HUES48 (cell line): ENCODE measurements at regions not wholly inside any gene's neighbourhood (a gene's known extent, or its start where the extent isn't known, plus 50 kb on each side); places are given as distances from the start of the nearest gene placed in this dataset.
A peak's percentile ranks its signal among the peaks of the same experiment; 100 is the strongest.
"Not testable (repeated sequence)": the region's sequence is repeated elsewhere in the genome, so short reads cannot be mapped to it uniquely, and the experiment has no call there.

Experiments used
- H3K27ac ChIP-seq: one replicate; pipeline ENCODE4 v1.7.0; 2013; ENCODE audit warnings: low read depth, low read length, inconsistent platforms
- H3K27me3 ChIP-seq: 2 replicates; pipeline ENCODE4 v1.6.1; 2013; ENCODE audit warnings: mild to moderate bottlenecking, low read length; ENCODE audit not compliant: control insufficient read depth, insufficient read depth
- H3K36me3 ChIP-seq: 2 replicates; pipeline ENCODE4 v1.6.1; 2013; ENCODE audit warnings: low read length; ENCODE audit not compliant: control insufficient read depth, insufficient read depth
- H3K4me1 ChIP-seq: 2 replicates; pipeline ENCODE4 v1.6.1; 2013; ENCODE audit warnings: mild to moderate bottlenecking, low read length; ENCODE audit not compliant: control insufficient read depth, insufficient read depth
- H3K4me3 ChIP-seq: 2 replicates; pipeline ENCODE4 v1.5.1; 2013; ENCODE audit warnings: mild to moderate bottlenecking, low read depth, low read length
- H3K9ac ChIP-seq: 2 replicates; pipeline ENCODE4 v1.6.1; 2013; ENCODE audit warnings: mild to moderate bottlenecking, low read depth, low read length, moderate library complexity
- H3K9me3 ChIP-seq: 2 replicates; pipeline ENCODE4 v1.6.1; 2013; ENCODE audit warnings: low read length; ENCODE audit not compliant: control insufficient read depth, insufficient read depth

GRCh38 chr7:23938215-23938614, 228.2 kb downstream of the STK31 start:
- no peaks in the 10 kb centered on the region for H3K4me1 ChIP-seq
- H3K27me3 ChIP-seq: no peaks in the 10 kb centered on the region
- H3K4me3 ChIP-seq: no peak overlapping the region
- H3K27ac ChIP-seq: no peak overlapping the region
- H3K9me3 ChIP-seq: no peaks in the 10 kb centered on the region
- no peaks in the 10 kb centered on the region for H3K36me3 ChIP-seq
- no peak overlapping the region for H3K9ac ChIP-seq

- no peaks in the 10 kb centered on the region for H3K36me3 ChIP-seq
- no peak overlapping the region for H3K27ac ChIP-seq
- H3K4me1 ChIP-seq: no peaks in the 10 kb centered on the region
- no peaks in the 10 kb centered on the region for H3K27me3 ChIP-seq
- no peak overlapping the region for H3K9ac ChIP-seq
- no peak overlapping the region for H3K4me3 ChIP-seq
- no peaks in the 10 kb centered on the region for H3K9me3 ChIP-seq
These were observed 229.0 kb downstream of the STK31 start for GRCh38 chr7:23938937-23939552.

GRCh38 chr7:23939747-23940146, 229.7 kb downstream of the STK31 start:
- H3K4me1 ChIP-seq, H3K36me3 ChIP-seq, H3K9ac ChIP-seq, H3K9me3 ChIP-seq, H3K27me3 ChIP-seq, H3K4me3 ChIP-seq, H3K27ac ChIP-seq: not testable (repeated sequence)

GRCh38 chr7:23941551-23941950, 231.5 kb downstream of the STK31 start:
- no peak overlapping the region for H3K9ac ChIP-seq
- H3K27me3 ChIP-seq: no peaks in the 10 kb centered on the region
- no peaks in the 10 kb centered on the region for H3K36me3 ChIP-seq
- no peaks in the 10 kb centered on the region for H3K4me1 ChIP-seq
- H3K9me3 ChIP-seq: peaks cover 9% of the 10 kb centered on the region
- no peak overlapping the region for H3K4me3 ChIP-seq
- H3K27ac ChIP-seq: no peak overlapping the region

- no peak overlapping the region for H3K4me3 ChIP-seq
- H3K27ac ChIP-seq: no peak overlapping the region
- H3K9ac ChIP-seq: no peak overlapping the region
- no peaks in the 10 kb centered on the region for H3K27me3 ChIP-seq
- H3K36me3 ChIP-seq: no peaks in the 10 kb centered on the region
- peaks cover 14% of the 10 kb centered on the region for H3K9me3 ChIP-seq
- no peaks in the 10 kb centered on the region for H3K4me1 ChIP-seq
These were observed 232.0 kb downstream of the STK31 start for GRCh38 chr7:23942032-23942431.

- no peaks in the 10 kb centered on the region for H3K4me1 ChIP-seq
- H3K9me3 ChIP-seq: peaks cover 15% of the 10 kb centered on the region
- no peak overlapping the region for H3K9ac ChIP-seq
- H3K27me3 ChIP-seq: no peaks in the 10 kb centered on the region
- H3K4me3 ChIP-seq: no peak overlapping the region
- H3K36me3 ChIP-seq: no peaks in the 10 kb centered on the region
- no peak overlapping the region for H3K27ac ChIP-seq
These were observed 234.1 kb downstream of the STK31 start for GRCh38 chr7:23944131-23944530.

GRCh38 chr7:23945472-23945871, 235.5 kb downstream of the STK31 start:
- no peaks in the 10 kb centered on the region for H3K4me1 ChIP-seq
- peaks cover 15% of the 10 kb centered on the region for H3K9me3 ChIP-seq
- H3K36me3 ChIP-seq: no peaks in the 10 kb centered on the region
- H3K27ac ChIP-seq: no peak overlapping the region
- H3K27me3 ChIP-seq: no peaks in the 10 kb centered on the region
- no peak overlapping the region for H3K9ac ChIP-seq
- no peak overlapping the region for H3K4me3 ChIP-seq

- Histone ChIP-seq H3K9ac (no peak overlapping the region), H3K27me3 (no peaks in the 10 kb centered on the region), H3K4me3 (no peak overlapping the region), H3K36me3 (no peaks in the 10 kb centered on the region), H3K9me3 (no peaks in the 10 kb centered on the region), H3K4me1 (peaks cover 8% of the 10 kb centered on the region), H3K27ac (no peak overlapping the region)
These were observed 245.1 kb downstream of the STK31 start for GRCh38 chr7:23955145-23955544.

GRCh38 chr7:23955600-23956149, 245.7 kb downstream of the STK31 start:
- Histone ChIP-seq H3K4me3 (no peak overlapping the region), H3K27ac (no peak overlapping the region), H3K27me3 (no peaks in the 10 kb centered on the region), H3K4me1 (peaks cover 8% of the 10 kb centered on the region), H3K36me3 (no peaks in the 10 kb centered on the region), H3K9ac (no peak overlapping the region), H3K9me3 (no peaks in the 10 kb centered on the region)

- Histone ChIP-seq H3K9me3 (no peaks in the 10 kb centered on the region), H3K36me3 (no peaks in the 10 kb centered on the region), H3K27me3 (no peaks in the 10 kb centered on the region), H3K4me3 (no peak overlapping the region), H3K9ac (no peak overlapping the region), H3K27ac (peak overlapping the region; percentile 25), H3K4me1 (peaks cover 8% of the 10 kb centered on the region)
These were observed 247.0 kb downstream of the STK31 start for GRCh38 chr7:23956772-23957576.

- Histone ChIP-seq H3K4me1 (peaks cover 8% of the 10 kb centered on the region), H3K9ac (no peak overlapping the region), H3K27me3 (no peaks in the 10 kb centered on the region), H3K9me3 (no peaks in the 10 kb centered on the region), H3K4me3 (no peak overlapping the region), H3K27ac (no peak overlapping the region), H3K36me3 (no peaks in the 10 kb centered on the region)
These were observed 249.8 kb downstream of the STK31 start for GRCh38 chr7:23959821-23960220.
